Activated CD4-positive, alpha-beta T cell treated with anti-CD3 and anti-CD28 coated beads, Interleukin-2, amount 10 ng/mL, durations not matched to agents 24 days and 14 days (primary cell): ENCODE measurements at regions not wholly inside any gene's neighbourhood (a gene's known extent, or its start where the extent isn't known, plus 50 kb on each side); places are given as distances from the start of the nearest gene placed in this dataset.

ENCODE experiments used
- DNase-seq: peaks from one replicate; pipeline ENCODE4 v3.0.0; 2022
- H3K27ac Mint-ChIP-seq: one replicate; pipeline ENCODE4 v1.8.0; 2022; ENCODE audit warnings: mild to moderate bottlenecking, mixed read lengths
- H3K27me3 Mint-ChIP-seq: one replicate; pipeline ENCODE4 v1.8.0; 2022; ENCODE audit warnings: mixed read lengths
- H3K36me3 Mint-ChIP-seq: one replicate; pipeline ENCODE4 v1.8.0; 2022; ENCODE audit warnings: low read depth, mild to moderate bottlenecking, mixed read lengths
- H3K4me1 Mint-ChIP-seq: one replicate; pipeline ENCODE4 v1.8.0; 2021; ENCODE audit warnings: mixed read lengths
- H3K4me3 Mint-ChIP-seq: one replicate; pipeline ENCODE4 v1.8.0; 2022; ENCODE audit warnings: mild to moderate bottlenecking, moderate library complexity, mixed read lengths
- H3K9me3 Mint-ChIP-seq: one replicate; pipeline ENCODE4 v1.8.0; 2021; ENCODE audit warnings: mixed read lengths
- intact Hi-C: fragments of 100-400 bp; cut with micrococcal nuclease; formaldehyde crosslinking; loops from one replicate; pipeline ENCODE4 v1.15.1; 2023

GRCh38 chr4:136227315-136227714 is 1305.0 kb downstream of the PCDH18 start:
- Mint-ChIP-seq H3K27ac (no peak overlapping the region), H3K27me3 (no peaks in the 10 kb centered on the region), H3K9me3 (no peaks in the 10 kb centered on the region), H3K4me3 (no peak overlapping the region), H3K36me3 (no peaks in the 10 kb centered on the region), H3K4me1 (no peaks in the 10 kb centered on the region)
- intact Hi-C loops: no loop called here
- DNase-seq: no peak

- Mint-ChIP-seq H3K27ac (no peak overlapping the region), H3K27me3 (no peaks in the 10 kb centered on the region), H3K4me3 (no peak overlapping the region), H3K36me3 (no peaks in the 10 kb centered on the region), H3K4me1 (no peaks in the 10 kb centered on the region), H3K9me3 (no peaks in the 10 kb centered on the region)
- DNase-seq: no peak
- intact Hi-C loops: no loop called here
These were observed 1312.6 kb downstream of the PCDH18 start for GRCh38 chr4:136219592-136220125.

GRCh38 chr4:136203199-136203598 is 1329.1 kb downstream of the PCDH18 start:
- DNase-seq: no peak
- Mint-ChIP-seq H3K4me3 (no peak overlapping the region), H3K9me3 (no peaks in the 10 kb centered on the region), H3K4me1 (no peaks in the 10 kb centered on the region), H3K27me3 (no peaks in the 10 kb centered on the region), H3K27ac (no peak overlapping the region), H3K36me3 (no peaks in the 10 kb centered on the region)
- intact Hi-C loops: no loop called here

GRCh38 chr4:136198358-136198757 is 1333.9 kb downstream of the PCDH18 start:
- Mint-ChIP-seq H3K36me3 (no peaks in the 10 kb centered on the region), H3K27ac (no peak overlapping the region), H3K4me3 (no peak overlapping the region), H3K27me3 (no peaks in the 10 kb centered on the region), H3K9me3 (no peaks in the 10 kb centered on the region), H3K4me1 (no peaks in the 10 kb centered on the region)
- no peak for DNase-seq
- intact Hi-C loops: no loop called here

- H3K27me3 Mint-ChIP-seq: no peaks in the 10 kb centered on the region
- no peaks in the 10 kb centered on the region for H3K36me3 Mint-ChIP-seq
- intact Hi-C loops: no loop called here
- no peak overlapping the region for H3K4me3 Mint-ChIP-seq
- DNase-seq: no peak
- no peak overlapping the region for H3K27ac Mint-ChIP-seq
- no peaks in the 10 kb centered on the region for H3K9me3 Mint-ChIP-seq
- no peaks in the 10 kb centered on the region for H3K4me1 Mint-ChIP-seq
These were observed 1337.3 kb downstream of the PCDH18 start for GRCh38 chr4:136194962-136195361.

- intact Hi-C loops: no loop called here
- no peak for DNase-seq
- no peak overlapping the region for H3K27ac Mint-ChIP-seq
- no peaks in the 10 kb centered on the region for H3K27me3 Mint-ChIP-seq
- H3K4me3 Mint-ChIP-seq: no peak overlapping the region
- H3K36me3 Mint-ChIP-seq: no peaks in the 10 kb centered on the region
- peaks cover 4% of the 10 kb centered on the region for H3K9me3 Mint-ChIP-seq
- H3K4me1 Mint-ChIP-seq: no peaks in the 10 kb centered on the region
These were observed 1345.6 kb downstream of the PCDH18 start for GRCh38 chr4:136186650-136187049.

GRCh38 chr4:136183513-136183912 is 1348.8 kb downstream of the PCDH18 start:
- no peaks in the 10 kb centered on the region for H3K27me3 Mint-ChIP-seq

GRCh38 chr4:136156947-136157346 is 1375.3 kb downstream of the PCDH18 start:
- H3K27me3 Mint-ChIP-seq: no peaks in the 10 kb centered on the region
- H3K4me1 Mint-ChIP-seq: no peaks in the 10 kb centered on the region
- peaks cover 2% of the 10 kb centered on the region for H3K9me3 Mint-ChIP-seq
- DNase-seq: no peak
- intact Hi-C loops: no loop called here
- no peak overlapping the region for H3K4me3 Mint-ChIP-seq
- no peak overlapping the region for H3K27ac Mint-ChIP-seq
- no peaks in the 10 kb centered on the region for H3K36me3 Mint-ChIP-seq

More at GRCh38 chr4:136183513-136183912, 1348.8 kb downstream of the PCDH18 start:
- Mint-ChIP-seq H3K9me3 (peaks cover 7% of the 10 kb centered on the region), H3K4me1 (no peaks in the 10 kb centered on the region), H3K4me3 (no peak overlapping the region), H3K27ac (no peak overlapping the region), H3K36me3 (no peaks in the 10 kb centered on the region)
- intact Hi-C loops: no loop called here
- no peak for DNase-seq

- intact Hi-C loops: no loop called here
- no peak overlapping the region for H3K27ac Mint-ChIP-seq
- no peaks in the 10 kb centered on the region for H3K4me1 Mint-ChIP-seq
- no peak overlapping the region for H3K4me3 Mint-ChIP-seq
- H3K9me3 Mint-ChIP-seq: peaks cover 7% of the 10 kb centered on the region
- H3K27me3 Mint-ChIP-seq: no peaks in the 10 kb centered on the region
- no peak for DNase-seq
- H3K36me3 Mint-ChIP-seq: no peaks in the 10 kb centered on the region
These were observed 1382.2 kb downstream of the PCDH18 start for GRCh38 chr4:136150046-136150445.

- DNase-seq: no peak
- H3K9me3 Mint-ChIP-seq: no peaks in the 10 kb centered on the region
- intact Hi-C loops: no loop called here
- no peaks in the 10 kb centered on the region for H3K36me3 Mint-ChIP-seq
- no peak overlapping the region for H3K27ac Mint-ChIP-seq
- no peak overlapping the region for H3K4me3 Mint-ChIP-seq
- no peaks in the 10 kb centered on the region for H3K4me1 Mint-ChIP-seq
- H3K27me3 Mint-ChIP-seq: no peaks in the 10 kb centered on the region
These were observed 1395.7 kb downstream of the PCDH18 start for GRCh38 chr4:136136601-136137000.

- no peaks in the 10 kb centered on the region for H3K9me3 Mint-ChIP-seq
- H3K36me3 Mint-ChIP-seq: no peaks in the 10 kb centered on the region
- H3K4me1 Mint-ChIP-seq: no peaks in the 10 kb centered on the region
- no peak overlapping the region for H3K27ac Mint-ChIP-seq
- intact Hi-C loops: no loop called here
- no peaks in the 10 kb centered on the region for H3K27me3 Mint-ChIP-seq
- no peak for DNase-seq
- H3K4me3 Mint-ChIP-seq: no peak overlapping the region
These were observed 1408.0 kb downstream of the PCDH18 start for GRCh38 chr4:136124251-136124745.

GRCh38 chr4:136121426-136121825 is 1410.9 kb downstream of the PCDH18 start:
- no peak for DNase-seq
- H3K36me3 Mint-ChIP-seq: no peaks in the 10 kb centered on the region
- intact Hi-C loops: no loop called here
- H3K4me1 Mint-ChIP-seq: no peaks in the 10 kb centered on the region
- H3K27ac Mint-ChIP-seq: no peak overlapping the region
- H3K27me3 Mint-ChIP-seq: no peaks in the 10 kb centered on the region
- H3K9me3 Mint-ChIP-seq: no peaks in the 10 kb centered on the region
- H3K4me3 Mint-ChIP-seq: no peak overlapping the region

- intact Hi-C loops: no loop called here
- H3K27ac Mint-ChIP-seq: no peak overlapping the region
- DNase-seq: no peak
- no peaks in the 10 kb centered on the region for H3K9me3 Mint-ChIP-seq
- no peaks in the 10 kb centered on the region for H3K4me1 Mint-ChIP-seq
- no peak overlapping the region for H3K4me3 Mint-ChIP-seq
- H3K36me3 Mint-ChIP-seq: no peaks in the 10 kb centered on the region
- no peaks in the 10 kb centered on the region for H3K27me3 Mint-ChIP-seq
These were observed 1418.4 kb downstream of the PCDH18 start for GRCh38 chr4:136113921-136114320.

GRCh38 chr4:136112116-136112515 is 1420.2 kb downstream of the PCDH18 start:
- H3K27me3 Mint-ChIP-seq: no peaks in the 10 kb centered on the region

GRCh38 chr4:136106753-136107152 is 1425.5 kb downstream of the PCDH18 start:
- Mint-ChIP-seq H3K36me3 (no peaks in the 10 kb centered on the region), H3K27me3 (no peaks in the 10 kb centered on the region), H3K4me3 (no peak overlapping the region), H3K27ac (no peak overlapping the region), H3K4me1 (no peaks in the 10 kb centered on the region), H3K9me3 (no peaks in the 10 kb centered on the region)
- intact Hi-C loops: no loop called here
- no peak for DNase-seq

More at GRCh38 chr4:136112116-136112515, 1420.2 kb downstream of the PCDH18 start:
- intact Hi-C loops: no loop called here
- DNase-seq: no peak
- Mint-ChIP-seq H3K27ac (no peak overlapping the region), H3K9me3 (no peaks in the 10 kb centered on the region), H3K4me3 (no peak overlapping the region), H3K36me3 (no peaks in the 10 kb centered on the region), H3K4me1 (no peaks in the 10 kb centered on the region)
